ENCODE measurements at regions not wholly inside any gene's neighbourhood (a gene's known extent, or its start where the extent isn't known, plus 50 kb on each side); places are given as distances from the start of the nearest gene placed in this dataset.

GRCh38 chr6:41996997-41997396 lies 53.3 kb upstream of the TAF8 start:
- Mint-ChIP-seq H3K36me3 (ENCODE audit: low read depth) (peaks cover 53% of the 10 kb centered on the region), H3K27ac (peak overlapping the region; percentile 28), H3K4me3 (no peak overlapping the region), H3K27me3 (no peaks in the 10 kb centered on the region), H3K9me3 (peaks cover 4% of the 10 kb centered on the region), H3K4me1 (peaks cover 18% of the 10 kb centered on the region)
- ATAC-seq (replicated peaks) = peak; percentile 16

- Mint-ChIP-seq H3K4me1 (peaks cover 18% of the 10 kb centered on the region), H3K4me3 (no peak overlapping the region), H3K27me3 (no peaks in the 10 kb centered on the region), H3K27ac (peak overlapping the region; percentile 28), H3K9me3 (peaks cover 4% of the 10 kb centered on the region), H3K36me3 (ENCODE audit: low read depth) (peaks cover 55% of the 10 kb centered on the region)
- ATAC-seq (replicated peaks) = no peak
Observed at GRCh38 chr6:41997456-41997855, 52.9 kb upstream of the TAF8 start.
